GM21447 (cell line): ENCODE measurements at regions not wholly inside any gene's neighbourhood (a gene's known extent, or its start where the extent isn't known, plus 50 kb on each side); places are given as distances from the start of the nearest gene placed in this dataset.
"Not testable (repeated sequence)": the region's sequence is repeated elsewhere in the genome, so short reads cannot be mapped to it uniquely, and the experiment has no call there.

Experiments used
- ATAC-seq: cut with Tn5 transposase; IDR thresholded peaks from one replicate; pipeline ENCODE4 v1.9.1; 2021; ENCODE audit not compliant: unreplicated experiment

- ATAC-seq, result no peak
These were observed 228.3 kb upstream of the C9orf72 start for GRCh38 chr9:27801545-27801944.

- no peak for ATAC-seq
These were observed 229.1 kb upstream of the C9orf72 start for GRCh38 chr9:27802418-27802817.

- ATAC-seq, result no peak
These were observed 235.6 kb upstream of the C9orf72 start for GRCh38 chr9:27808864-27809263.

- no peak for ATAC-seq
These were observed 244.5 kb upstream of the C9orf72 start for GRCh38 chr9:27817747-27818146.

GRCh38 chr9:27818348-27818747, 245.1 kb upstream of the C9orf72 start:
- no peak for ATAC-seq

- no peak for ATAC-seq
These were observed 255.6 kb upstream of the C9orf72 start for GRCh38 chr9:27828908-27829307.

GRCh38 chr9:27829621-27830020, 256.3 kb upstream of the C9orf72 start:
- no peak for ATAC-seq

- not testable (repeated sequence) for ATAC-seq
These were observed 258.8 kb upstream of the C9orf72 start for GRCh38 chr9:27832108-27832507.

- ATAC-seq, result no peak
These were observed 262.0 kb upstream of the C9orf72 start for GRCh38 chr9:27835286-27835685.

GRCh38 chr9:27835746-27836145, 262.5 kb upstream of the C9orf72 start:
- no peak for ATAC-seq

- ATAC-seq, result no peak
These were observed 263.6 kb upstream of the C9orf72 start for GRCh38 chr9:27836661-27837401.

GRCh38 chr9:27838876-27839275, 265.6 kb upstream of the C9orf72 start:
- ATAC-seq, result no peak

- ATAC-seq, result not testable (repeated sequence)
These were observed 266.5 kb upstream of the C9orf72 start for GRCh38 chr9:27839767-27840166.

- ATAC-seq, result no peak
These were observed 271.5 kb upstream of the C9orf72 start for GRCh38 chr9:27844797-27845196.

GRCh38 chr9:27847380-27847779, 274.1 kb upstream of the C9orf72 start:
- no peak for ATAC-seq

GRCh38 chr9:27847818-27848217, 274.5 kb upstream of the C9orf72 start:
- no peak for ATAC-seq

- ATAC-seq, result no peak
These were observed 275.0 kb upstream of the C9orf72 start for GRCh38 chr9:27848315-27848714.

GRCh38 chr9:27851858-27852257, 278.6 kb upstream of the C9orf72 start:
- no peak for ATAC-seq

GRCh38 chr9:27853529-27853928, 280.2 kb upstream of the C9orf72 start:
- ATAC-seq, result no peak

- no peak for ATAC-seq
These were observed 282.8 kb upstream of the C9orf72 start for GRCh38 chr9:27856054-27856453.

- no peak for ATAC-seq
These were observed 283.5 kb upstream of the C9orf72 start for GRCh38 chr9:27856748-27857147.

GRCh38 chr9:27861887-27862286, 288.6 kb upstream of the C9orf72 start:
- ATAC-seq, result no peak
